ENCODE measurements at regions not wholly inside any gene's neighbourhood (a gene's known extent, or its start where the extent isn't known, plus 50 kb on each side); places are given as distances from the start of the nearest gene placed in this dataset.
"Not testable (repeated sequence)": the region's sequence is repeated elsewhere in the genome, so short reads cannot be mapped to it uniquely, and the experiment has no call there.

DNA sequence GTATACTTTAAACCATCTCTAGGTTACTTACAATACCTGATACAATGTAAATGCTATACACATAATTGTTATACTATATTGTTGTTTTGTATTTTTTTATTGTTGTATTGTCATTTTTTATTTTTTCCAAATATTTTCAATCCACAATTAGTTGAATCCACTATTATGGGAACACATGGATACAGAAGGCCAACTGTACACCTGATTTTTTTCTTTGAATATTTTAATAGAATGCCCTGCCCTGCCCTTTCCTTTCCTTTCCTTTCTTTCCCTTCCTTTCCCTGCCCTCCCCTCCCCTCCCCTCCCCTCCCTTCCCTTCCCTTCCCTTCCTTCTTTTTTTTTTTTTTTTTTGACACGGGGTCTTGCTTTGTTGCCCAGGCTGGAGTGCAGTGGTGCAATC, 120.2 kb downstream of the SLC4A3 start:
- no peak overlapping the region for H2BK5ac ChIP-seq (ENCODE audit: low read length)
- H3K36me3 ChIP-seq (replicated peaks in 1 of 2; ENCODE audit: control insufficient read depth in 2 of 2, insufficient read depth in 2 of 2, low read length in 2 of 2), result no peaks in the 10 kb centered on the region
- H3K4me2 ChIP-seq (ENCODE audit: insufficient read depth, low read length, poor library complexity, severe bottlenecking), result no peak overlapping the region
- H4K8ac ChIP-seq (ENCODE audit: low read depth, low read length), result no peak overlapping the region
- H2AFZ ChIP-seq (ENCODE audit: low read length), result no peak overlapping the region
- peaks cover 0 to 13% of the 10 kb centered on the region in 2 donors for H3K4me1 ChIP-seq (ENCODE audit: control insufficient read depth in 2 of 2, insufficient read depth in 1 of 2, low read depth in 1 of 2, low read length in 2 of 2)
- WGBS, 2 donors (ENCODE audit: extremely low coverage in 2 of 2, insufficient read length in 2 of 2, insufficient replicate concordance in 1 of 2), result no CpG with 5 or more reads among the region's 1 CpG
- peaks cover 0 to 3% of the 10 kb centered on the region in 2 donors for H3K9me3 ChIP-seq (replicated peaks in 1 of 2; ENCODE audit: control insufficient read depth in 2 of 2, insufficient read depth in 1 of 2, low read depth in 1 of 2, low read length in 2 of 2)
- no peak overlapping the region for H3K4me3 ChIP-seq (ENCODE audit: low read length in 2 of 2)
- H3K27ac ChIP-seq (replicated peaks; ENCODE audit: low read length), result no peak overlapping the region
- H3K9ac ChIP-seq (ENCODE audit: low read depth, low read length, poor library complexity), result no peak overlapping the region
- no peak overlapping the region for H3K4ac ChIP-seq (ENCODE audit: low read length)
- no peak overlapping the region for H4K91ac ChIP-seq (ENCODE audit: low read depth, low read length, poor library complexity)
- H3K79me1 ChIP-seq (ENCODE audit: low read depth, low read length), result no peaks in the 10 kb centered on the region
- no peak overlapping the region for H3K23ac ChIP-seq (ENCODE audit: low read depth, low read length, poor library complexity)
- no peak overlapping the region for H2BK12ac ChIP-seq (ENCODE audit: low read length)
- H3K27me3 ChIP-seq (ENCODE audit: control insufficient read depth in 3 of 3, insufficient read depth in 3 of 3, low read depth in 1 of 3, low read length in 3 of 3), result peaks cover 0 to 5% (median 0%) of the 10 kb centered on the region in 3 experiments
- H2BK120ac ChIP-seq (ENCODE audit: low read depth, low read length), result no peak overlapping the region
- no peak overlapping the region for H3K14ac ChIP-seq (ENCODE audit: low read length)
- no peak overlapping the region for H3K18ac ChIP-seq (ENCODE audit: low read length)
- no peak for DNase-seq (ENCODE audit: low spot score)
- no peak overlapping the region for H2AK5ac ChIP-seq (ENCODE audit: low read depth, low read length)
- H2BK15ac ChIP-seq (ENCODE audit: low read length), result no peak overlapping the region

DNA sequence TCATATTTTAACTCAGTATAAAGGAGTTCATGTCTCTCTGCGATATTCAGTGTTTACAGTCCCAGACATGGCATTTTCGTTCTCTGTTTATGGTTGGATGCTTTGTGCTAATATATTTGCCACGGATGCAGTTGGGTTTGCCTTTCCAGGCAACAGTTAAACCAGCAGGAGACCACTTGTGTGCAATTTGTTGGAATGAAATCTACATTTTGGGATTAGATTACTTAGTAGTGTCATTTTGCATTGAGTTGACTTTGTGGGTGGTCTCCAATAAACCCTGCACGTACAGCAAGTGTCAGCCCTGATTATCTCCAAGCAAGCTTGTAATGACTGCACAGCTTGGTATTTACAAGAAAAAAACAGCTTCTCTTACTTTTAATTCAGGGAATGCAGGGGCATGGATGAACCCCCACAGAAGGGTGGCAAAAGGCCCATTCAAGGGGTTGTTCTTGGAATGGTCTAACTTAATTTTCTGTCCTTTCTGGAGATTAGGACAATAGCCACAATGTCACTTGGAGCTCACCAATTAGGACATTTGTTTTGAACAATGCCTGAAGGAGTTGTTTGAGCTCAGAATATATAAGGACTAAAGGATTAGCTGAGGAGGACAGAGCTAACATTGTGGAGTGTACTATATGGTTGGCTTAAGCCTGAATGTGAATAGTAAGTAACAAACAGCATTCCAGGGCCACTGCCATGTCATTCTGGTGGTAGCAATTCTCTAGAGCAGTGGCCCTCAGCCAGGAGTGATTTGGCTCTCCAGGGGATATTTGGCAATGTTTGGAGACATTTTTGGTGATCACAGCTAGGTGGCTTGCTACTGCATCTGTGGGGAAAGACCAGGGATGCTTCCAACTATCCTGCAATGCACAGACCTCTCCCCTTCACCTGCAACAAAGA, 121.5 kb downstream of the SLC4A3 start:
- no peak overlapping the region for H2BK15ac ChIP-seq (ENCODE audit: low read length)
- H3K14ac ChIP-seq (ENCODE audit: low read length), result no peak overlapping the region
- DNase-seq (ENCODE audit: low spot score), result peak; percentile 32
- no peak overlapping the region for H3K9ac ChIP-seq (ENCODE audit: low read depth, low read length, poor library complexity)
- H3K27ac ChIP-seq (replicated peaks; ENCODE audit: low read length), result peak overlapping the region; percentile 55
- no peak overlapping the region for H2AK5ac ChIP-seq (ENCODE audit: low read depth, low read length)
- H2AFZ ChIP-seq (ENCODE audit: low read length), result no peak overlapping the region
- H3K27me3 ChIP-seq (ENCODE audit: control insufficient read depth in 3 of 3, insufficient read depth in 3 of 3, low read depth in 1 of 3, low read length in 3 of 3), result no peaks in the 10 kb centered on the region
- no peak overlapping the region for H4K8ac ChIP-seq (ENCODE audit: low read depth, low read length)
- H3K4me1 ChIP-seq (ENCODE audit: control insufficient read depth in 2 of 2, insufficient read depth in 1 of 2, low read depth in 1 of 2, low read length in 2 of 2), result peaks cover 0 to 13% of the 10 kb centered on the region in 2 donors
- H3K4me2 ChIP-seq (ENCODE audit: insufficient read depth, low read length, poor library complexity, severe bottlenecking), result no peak overlapping the region
- H3K18ac ChIP-seq (ENCODE audit: low read length), result no peak overlapping the region
- no peaks in the 10 kb centered on the region for H3K79me1 ChIP-seq (ENCODE audit: low read depth, low read length)
- H3K4me3 ChIP-seq (ENCODE audit: low read length in 2 of 2), result no peak overlapping the region
- no peak overlapping the region for H4K91ac ChIP-seq (ENCODE audit: low read depth, low read length, poor library complexity)
- WGBS, 2 donors (ENCODE audit: extremely low coverage in 2 of 2, insufficient read length in 2 of 2, insufficient replicate concordance in 1 of 2), result no CpG with 5 or more reads among the region's 4 CpGs
- H2BK120ac ChIP-seq (ENCODE audit: low read depth, low read length), result no peak overlapping the region
- no peak overlapping the region for H2BK5ac ChIP-seq (ENCODE audit: low read length)
- H3K9me3 ChIP-seq (replicated peaks in 1 of 2; ENCODE audit: control insufficient read depth in 2 of 2, insufficient read depth in 1 of 2, low read depth in 1 of 2, low read length in 2 of 2), result peaks cover 0 to 3% of the 10 kb centered on the region in 2 donors
- H2BK12ac ChIP-seq (ENCODE audit: low read length), result no peak overlapping the region
- no peak overlapping the region for H3K4ac ChIP-seq (ENCODE audit: low read length)
- H3K23ac ChIP-seq (ENCODE audit: low read depth, low read length, poor library complexity), result no peak overlapping the region
- H3K36me3 ChIP-seq (replicated peaks in 1 of 2; ENCODE audit: control insufficient read depth in 2 of 2, insufficient read depth in 2 of 2, low read length in 2 of 2), result no peaks in the 10 kb centered on the region

DNA sequence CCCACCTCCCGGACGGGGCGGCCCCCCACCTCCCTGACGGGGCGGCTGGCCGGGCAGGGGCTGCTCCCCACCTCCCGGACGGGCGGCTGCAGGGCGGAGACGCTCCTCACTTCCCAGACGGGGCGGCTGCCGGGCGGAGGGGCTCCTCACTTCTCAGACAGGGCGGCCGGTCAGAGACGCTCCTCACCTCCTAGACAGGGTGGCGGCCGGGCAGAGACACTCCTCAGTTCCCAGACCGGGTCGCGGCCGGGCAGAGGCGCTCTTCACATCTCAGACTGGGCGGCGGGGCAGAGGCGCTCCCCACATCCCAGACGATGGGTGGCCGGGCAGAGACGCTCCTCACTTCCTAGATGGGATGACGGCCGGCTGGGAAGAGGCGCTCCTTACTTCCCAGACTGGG, 123.7 kb downstream of the SLC4A3 start:
- not testable (repeated sequence) for H2BK120ac ChIP-seq (ENCODE audit: low read depth, low read length); H2AFZ ChIP-seq (ENCODE audit: low read length); H3K27ac ChIP-seq (replicated peaks; ENCODE audit: low read length); H3K4ac ChIP-seq (ENCODE audit: low read length); H3K4me3 ChIP-seq (ENCODE audit: low read length in 2 of 2); H3K14ac ChIP-seq (ENCODE audit: low read length); H4K91ac ChIP-seq (ENCODE audit: low read depth, low read length, poor library complexity); H4K8ac ChIP-seq (ENCODE audit: low read depth, low read length); H2BK15ac ChIP-seq (ENCODE audit: low read length); H3K18ac ChIP-seq (ENCODE audit: low read length); H3K27me3 ChIP-seq (ENCODE audit: control insufficient read depth in 3 of 3, insufficient read depth in 3 of 3, low read depth in 1 of 3, low read length in 3 of 3); H3K4me2 ChIP-seq (ENCODE audit: insufficient read depth, low read length, poor library complexity, severe bottlenecking); H3K9ac ChIP-seq (ENCODE audit: low read depth, low read length, poor library complexity); H3K36me3 ChIP-seq (replicated peaks in 1 of 2; ENCODE audit: control insufficient read depth in 2 of 2, insufficient read depth in 2 of 2, low read length in 2 of 2); H2BK5ac ChIP-seq (ENCODE audit: low read length); H3K23ac ChIP-seq (ENCODE audit: low read depth, low read length, poor library complexity); DNase-seq (ENCODE audit: low spot score); H3K4me1 ChIP-seq (ENCODE audit: control insufficient read depth in 2 of 2, insufficient read depth in 1 of 2, low read depth in 1 of 2, low read length in 2 of 2); H2AK5ac ChIP-seq (ENCODE audit: low read depth, low read length); H2BK12ac ChIP-seq (ENCODE audit: low read length); H3K79me1 ChIP-seq (ENCODE audit: low read depth, low read length); H3K9me3 ChIP-seq (replicated peaks in 1 of 2; ENCODE audit: control insufficient read depth in 2 of 2, insufficient read depth in 1 of 2, low read depth in 1 of 2, low read length in 2 of 2)
- WGBS, 2 donors (ENCODE audit: extremely low coverage in 2 of 2, insufficient read length in 2 of 2, insufficient replicate concordance in 1 of 2), result no CpG with 5 or more reads among the region's 34 CpGs

DNA sequence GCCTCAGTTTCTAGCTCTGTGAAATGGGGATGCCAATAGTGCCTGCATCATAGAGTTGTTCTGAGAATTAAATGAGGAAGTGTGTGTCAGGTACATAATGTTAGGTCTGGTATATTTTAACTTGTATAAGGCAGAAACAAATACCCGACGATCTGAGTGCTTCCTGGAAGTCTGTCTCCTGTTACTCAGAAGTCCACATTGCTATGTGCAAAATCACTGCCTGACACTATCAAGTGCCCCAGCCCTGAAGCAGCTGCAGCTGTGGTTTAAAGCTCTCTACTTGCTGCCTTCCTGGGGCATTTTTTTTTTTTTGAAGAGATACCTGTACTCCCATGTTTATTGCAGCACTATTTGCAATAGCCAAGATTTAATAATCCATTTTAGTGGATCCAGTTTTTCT, 125.3 kb downstream of the SLC4A3 start:
- no peak overlapping the region for H2AK5ac ChIP-seq (ENCODE audit: low read depth, low read length)
- H3K27me3 ChIP-seq (ENCODE audit: control insufficient read depth in 3 of 3, insufficient read depth in 3 of 3, low read depth in 1 of 3, low read length in 3 of 3), result no peaks in the 10 kb centered on the region
- WGBS, 2 donors (ENCODE audit: extremely low coverage in 2 of 2, insufficient read length in 2 of 2, insufficient replicate concordance in 1 of 2), result no CpG with 5 or more reads among the region's 2 CpGs
- H3K4me1 ChIP-seq (ENCODE audit: control insufficient read depth in 2 of 2, insufficient read depth in 1 of 2, low read depth in 1 of 2, low read length in 2 of 2), result peaks cover 0 to 6% of the 10 kb centered on the region in 2 donors
- H3K14ac ChIP-seq (ENCODE audit: low read length), result no peak overlapping the region
- H3K18ac ChIP-seq (ENCODE audit: low read length), result no peak overlapping the region
- H4K91ac ChIP-seq (ENCODE audit: low read depth, low read length, poor library complexity), result no peak overlapping the region
- H4K8ac ChIP-seq (ENCODE audit: low read depth, low read length), result no peak overlapping the region
- no peak overlapping the region for H2BK5ac ChIP-seq (ENCODE audit: low read length)
- no peak overlapping the region for H2BK12ac ChIP-seq (ENCODE audit: low read length)
- H3K36me3 ChIP-seq (replicated peaks in 1 of 2; ENCODE audit: control insufficient read depth in 2 of 2, insufficient read depth in 2 of 2, low read length in 2 of 2), result no peaks in the 10 kb centered on the region
- H3K23ac ChIP-seq (ENCODE audit: low read depth, low read length, poor library complexity), result no peak overlapping the region
- H3K4ac ChIP-seq (ENCODE audit: low read length), result no peak overlapping the region
- DNase-seq (ENCODE audit: low spot score), result no peak
- H3K9me3 ChIP-seq (replicated peaks in 1 of 2; ENCODE audit: control insufficient read depth in 2 of 2, insufficient read depth in 1 of 2, low read depth in 1 of 2, low read length in 2 of 2), result peaks cover 0 to 3% of the 10 kb centered on the region in 2 donors
- H2BK15ac ChIP-seq (ENCODE audit: low read length), result no peak overlapping the region
- no peak overlapping the region for H3K4me3 ChIP-seq (ENCODE audit: low read length in 2 of 2)
- no peak overlapping the region for H3K27ac ChIP-seq (replicated peaks; ENCODE audit: low read length)
- H3K9ac ChIP-seq (ENCODE audit: low read depth, low read length, poor library complexity), result no peak overlapping the region
- H2BK120ac ChIP-seq (ENCODE audit: low read depth, low read length), result no peak overlapping the region
- no peak overlapping the region for H3K4me2 ChIP-seq (ENCODE audit: insufficient read depth, low read length, poor library complexity, severe bottlenecking)
- H3K79me1 ChIP-seq (ENCODE audit: low read depth, low read length), result no peaks in the 10 kb centered on the region
- H2AFZ ChIP-seq (ENCODE audit: low read length), result no peak overlapping the region

Data from neuronal stem cell (in vitro differentiated cells).